ENCODE measurements at regions not wholly inside any gene's neighbourhood (a gene's known extent, or its start where the extent isn't known, plus 50 kb on each side); places are given as distances from the start of the nearest gene placed in this dataset.

GRCh38 chr4:77286906-77287305 lies 129.9 kb downstream of the CCNG2 start (continued):
- TF ChIP-seq ZNF462 (CRISPR knock-in tag; IDR thresholded peaks at IDR 0.05) (no peak), ETS1 (IDR thresholded peaks at IDR 0.05) (no peak), REST (IDR thresholded peaks at IDR 0.05; ENCODE audit: unreplicated experiment) (no peak), POLR2AphosphoS5 (IDR thresholded peaks at IDR 0.05; ENCODE audit: low read depth) (no peak), ZNF114 (CRISPR knock-in tag; IDR thresholded peaks at IDR 0.05) (no peak), EZH2 (IDR thresholded peaks at IDR 0.05; ENCODE audit: low read depth, unreplicated experiment) (no peak)
